Retina (tissue), 1 donor: ENCODE measurements at regions not wholly inside any gene's neighbourhood (a gene's known extent, or its start where the extent isn't known, plus 50 kb on each side); places are given as distances from the start of the nearest gene placed in this dataset.

ENCODE experiments used
- DNase-seq: peaks from one replicate; pipeline ENCODE4 v3.0.0-alpha.2; 2016

- DNase-seq, result no peak
Observed at GRCh38 chr2:163259489-163259888, 420.9 kb upstream of the KCNH7 start.

- no peak for DNase-seq
Observed at GRCh38 chr2:163255086-163255485, 416.5 kb upstream of the KCNH7 start.

GRCh38 chr2:163253621-163254285 lies 415.2 kb upstream of the KCNH7 start:
- peak; percentile 13 for DNase-seq

GRCh38 chr2:163252199-163252598 lies 413.6 kb upstream of the KCNH7 start:
- no peak for DNase-seq

GRCh38 chr2:163248376-163249253 lies 410.0 kb upstream of the KCNH7 start:
- DNase-seq, result peak; percentile 73

- peak; percentile 50 for DNase-seq
Observed at GRCh38 chr2:163247847-163248220, 409.3 kb upstream of the KCNH7 start.

GRCh38 chr2:163247156-163247846 lies 408.7 kb upstream of the KCNH7 start:
- DNase-seq, result peak; percentile 68

- DNase-seq, result peak; percentile 29
Observed at GRCh38 chr2:163246135-163246534, 407.6 kb upstream of the KCNH7 start.

GRCh38 chr2:163236553-163236952 lies 398.0 kb upstream of the KCNH7 start:
- DNase-seq, result no peak

GRCh38 chr2:163231666-163232065 lies 393.1 kb upstream of the KCNH7 start:
- no peak for DNase-seq

GRCh38 chr2:163213661-163214081 lies 375.1 kb upstream of the KCNH7 start:
- no peak for DNase-seq

- DNase-seq, result no peak
Observed at GRCh38 chr2:163210430-163210918, 371.9 kb upstream of the KCNH7 start.

- DNase-seq, result no peak
Observed at GRCh38 chr2:163207693-163208370, 369.3 kb upstream of the KCNH7 start.

- no peak for DNase-seq
Observed at GRCh38 chr2:163205589-163206254, 367.2 kb upstream of the KCNH7 start.

GRCh38 chr2:163200741-163201140 lies 362.2 kb upstream of the KCNH7 start:
- no peak for DNase-seq

GRCh38 chr2:163198972-163199371 lies 360.4 kb upstream of the KCNH7 start:
- no peak for DNase-seq

GRCh38 chr2:163198007-163198406 lies 359.4 kb upstream of the KCNH7 start:
- no peak for DNase-seq

GRCh38 chr2:163191372-163191771 lies 352.8 kb upstream of the KCNH7 start:
- DNase-seq, result peak; percentile 41

- no peak for DNase-seq
Observed at GRCh38 chr2:163187995-163188655, 349.6 kb upstream of the KCNH7 start.

GRCh38 chr2:163187119-163187518 lies 348.6 kb upstream of the KCNH7 start:
- DNase-seq, result no peak

- DNase-seq, result no peak
Observed at GRCh38 chr2:163185160-163185559, 346.6 kb upstream of the KCNH7 start.
